ENCODE measurements at regions not wholly inside any gene's neighbourhood (a gene's known extent, or its start where the extent isn't known, plus 50 kb on each side); places are given as distances from the start of the nearest gene placed in this dataset.

DNA sequence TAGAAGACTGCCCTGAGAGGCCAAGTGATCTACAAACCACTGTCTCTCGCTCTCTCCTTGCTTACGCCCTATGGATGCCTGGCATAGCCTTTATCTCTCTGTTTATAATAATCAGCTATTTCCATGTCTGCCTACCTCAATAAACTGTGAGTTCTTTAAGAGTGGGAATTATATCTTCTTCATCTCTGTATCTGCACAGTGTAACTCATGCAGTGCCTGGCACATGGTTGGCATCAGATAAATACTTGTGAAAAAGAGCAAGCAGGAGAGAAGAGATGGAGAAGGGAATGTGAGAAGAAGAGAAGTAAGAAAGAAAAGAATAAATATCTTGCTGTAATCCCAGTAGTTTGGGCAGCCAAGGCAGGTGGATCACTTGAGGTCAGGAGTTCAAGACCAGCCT lies 94.6 kb upstream of the TNPO1 start:
- Histone ChIP-seq H2AFZ (ENCODE audit: low read depth, low read length) (no peak overlapping the region), H3K27ac (ENCODE audit: low read length) (no peak overlapping the region), H4K20me1 (ENCODE audit: insufficient read depth, low read length) (no peaks in the 10 kb centered on the region), H3K9me3 (ENCODE audit: insufficient read depth, low read length, severe bottlenecking) (no peaks in the 10 kb centered on the region), H3K4me1 (ENCODE audit: insufficient read depth, low read length) (no peaks in the 10 kb centered on the region), H3K27me3 (ENCODE audit: insufficient read depth, low read length, poor library complexity) (no peaks in the 10 kb centered on the region), H3K4me2 (ENCODE audit: insufficient read depth, low read length) (no peak overlapping the region), H3K36me3 (ENCODE audit: insufficient read depth, low read length) (no peaks in the 10 kb centered on the region), H3K79me2 (ENCODE audit: insufficient read depth, low read length) (no peaks in the 10 kb centered on the region), H3K4me3 (ENCODE audit: low read depth in 1 of 2, low read length in 2 of 2) (no peak overlapping the region), H3K9ac (ENCODE audit: low read depth, low read length) (no peak overlapping the region)
- ATAC-seq (ENCODE audit: insufficient read depth, low read depth) (no peak), DNase-seq (no peak)
- TF ChIP-seq EZH2 (IDR thresholded peaks at IDR 0.05; ENCODE audit: borderline replicate concordance, low read depth, low read length, severe bottlenecking), result no peak
- TF ChIP-seq, protein P1, sequence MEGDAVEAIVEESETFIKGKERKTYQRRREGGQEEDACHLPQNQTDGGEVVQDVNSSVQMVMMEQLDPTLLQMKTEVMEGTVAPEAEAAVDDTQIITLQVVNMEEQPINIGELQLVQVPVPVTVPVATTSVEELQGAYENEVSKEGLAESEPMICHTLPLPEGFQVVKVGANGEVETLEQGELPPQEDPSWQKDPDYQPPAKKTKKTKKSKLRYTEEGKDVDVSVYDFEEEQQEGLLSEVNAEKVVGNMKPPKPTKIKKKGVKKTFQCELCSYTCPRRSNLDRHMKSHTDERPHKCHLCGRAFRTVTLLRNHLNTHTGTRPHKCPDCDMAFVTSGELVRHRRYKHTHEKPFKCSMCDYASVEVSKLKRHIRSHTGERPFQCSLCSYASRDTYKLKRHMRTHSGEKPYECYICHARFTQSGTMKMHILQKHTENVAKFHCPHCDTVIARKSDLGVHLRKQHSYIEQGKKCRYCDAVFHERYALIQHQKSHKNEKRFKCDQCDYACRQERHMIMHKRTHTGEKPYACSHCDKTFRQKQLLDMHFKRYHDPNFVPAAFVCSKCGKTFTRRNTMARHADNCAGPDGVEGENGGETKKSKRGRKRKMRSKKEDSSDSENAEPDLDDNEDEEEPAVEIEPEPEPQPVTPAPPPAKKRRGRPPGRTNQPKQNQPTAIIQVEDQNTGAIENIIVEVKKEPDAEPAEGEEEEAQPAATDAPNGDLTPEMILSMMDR (IDR thresholded peaks at IDR 0.05; ENCODE audit: borderline replicate concordance, extremely low read depth, low read length, poor library complexity, severe bottlenecking), result no peak

DNA sequence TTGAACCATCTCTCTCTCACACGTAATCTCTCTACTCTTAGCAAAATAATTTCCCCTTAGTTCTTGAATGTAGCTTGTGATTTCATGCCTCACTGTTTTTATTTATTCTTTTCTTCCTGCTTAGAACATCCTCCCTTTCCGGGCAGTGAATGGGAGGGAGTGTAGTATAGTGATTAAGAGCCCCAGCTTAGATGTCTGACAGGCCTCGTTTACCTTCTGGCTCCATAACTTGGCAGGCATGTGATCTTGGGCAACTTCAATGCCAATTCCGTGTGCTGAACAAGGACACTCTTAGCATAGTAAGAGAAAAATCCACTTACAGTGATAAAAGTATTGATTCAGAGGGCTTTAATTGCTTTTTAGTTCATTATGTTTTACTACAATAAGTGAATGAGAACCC lies 96.3 kb upstream of the TNPO1 start:
- DNase-seq (no peak), ATAC-seq (ENCODE audit: insufficient read depth, low read depth) (no peak)
- Histone ChIP-seq H3K79me2 (ENCODE audit: insufficient read depth, low read length) (no peaks in the 10 kb centered on the region), H3K9me3 (ENCODE audit: insufficient read depth, low read length, severe bottlenecking) (no peaks in the 10 kb centered on the region), H2AFZ (ENCODE audit: low read depth, low read length) (no peak overlapping the region), H3K4me1 (ENCODE audit: insufficient read depth, low read length) (no peaks in the 10 kb centered on the region), H4K20me1 (ENCODE audit: insufficient read depth, low read length) (no peaks in the 10 kb centered on the region), H3K27ac (ENCODE audit: low read length) (no peak overlapping the region), H3K9ac (ENCODE audit: low read depth, low read length) (no peak overlapping the region), H3K27me3 (ENCODE audit: insufficient read depth, low read length, poor library complexity) (peaks cover 2% of the 10 kb centered on the region), H3K36me3 (ENCODE audit: insufficient read depth, low read length) (no peaks in the 10 kb centered on the region), H3K4me2 (ENCODE audit: insufficient read depth, low read length) (no peak overlapping the region), H3K4me3 (ENCODE audit: low read depth in 1 of 2, low read length in 2 of 2) (no peak overlapping the region)
- TF ChIP-seq EZH2 (IDR thresholded peaks at IDR 0.05; ENCODE audit: borderline replicate concordance, low read depth, low read length, severe bottlenecking), result no peak
- TF ChIP-seq, protein P1 (IDR thresholded peaks at IDR 0.05; ENCODE audit: borderline replicate concordance, extremely low read depth, low read length, poor library complexity, severe bottlenecking), result no peak

DNA sequence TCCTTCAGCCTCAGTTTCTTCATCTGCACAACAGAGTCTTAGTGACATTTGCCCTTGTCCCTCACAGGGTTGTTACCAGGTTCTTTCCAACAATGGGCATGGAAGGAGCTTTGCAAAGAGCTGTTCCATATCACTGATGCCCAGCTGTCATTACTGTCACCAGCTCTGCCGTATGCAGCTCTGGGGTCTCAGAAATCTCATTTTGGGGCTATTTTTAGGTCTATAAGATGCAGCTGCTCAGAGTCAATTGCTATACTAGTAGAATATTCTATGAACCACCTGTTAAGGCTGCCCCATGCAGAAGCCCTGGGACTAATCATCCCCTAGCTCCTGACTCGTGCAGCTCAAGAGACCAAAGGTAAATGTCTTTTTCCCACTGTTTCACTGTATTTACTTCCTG lies 105.1 kb upstream of the TNPO1 start:
- H4K20me1 ChIP-seq (ENCODE audit: insufficient read depth, low read length), result no peaks in the 10 kb centered on the region
- TF ChIP-seq EZH2 (IDR thresholded peaks at IDR 0.05; ENCODE audit: borderline replicate concordance, low read depth, low read length, severe bottlenecking), result no peak
- TF ChIP-seq, protein P1 (IDR thresholded peaks at IDR 0.05; ENCODE audit: borderline replicate concordance, extremely low read depth, low read length, poor library complexity, severe bottlenecking), result no peak
- no peaks in the 10 kb centered on the region for H3K36me3 ChIP-seq (ENCODE audit: insufficient read depth, low read length)
- no peaks in the 10 kb centered on the region for H3K4me1 ChIP-seq (ENCODE audit: insufficient read depth, low read length)
- no peak overlapping the region for H2AFZ ChIP-seq (ENCODE audit: low read depth, low read length)
- no peak overlapping the region for H3K9ac ChIP-seq (ENCODE audit: low read depth, low read length)
- no peak overlapping the region for H3K4me2 ChIP-seq (ENCODE audit: insufficient read depth, low read length)
- H3K4me3 ChIP-seq (ENCODE audit: low read depth in 1 of 2, low read length in 2 of 2), result no peak overlapping the region
- DNase-seq, result no peak
- ATAC-seq (ENCODE audit: insufficient read depth, low read depth), result no peak
- H3K79me2 ChIP-seq (ENCODE audit: insufficient read depth, low read length), result no peaks in the 10 kb centered on the region
- H3K27me3 ChIP-seq (ENCODE audit: insufficient read depth, low read length, poor library complexity), result peaks cover 2% of the 10 kb centered on the region
- H3K9me3 ChIP-seq (ENCODE audit: insufficient read depth, low read length, severe bottlenecking), result peaks cover 14% of the 10 kb centered on the region
- no peak overlapping the region for H3K27ac ChIP-seq (ENCODE audit: low read length)

DNA sequence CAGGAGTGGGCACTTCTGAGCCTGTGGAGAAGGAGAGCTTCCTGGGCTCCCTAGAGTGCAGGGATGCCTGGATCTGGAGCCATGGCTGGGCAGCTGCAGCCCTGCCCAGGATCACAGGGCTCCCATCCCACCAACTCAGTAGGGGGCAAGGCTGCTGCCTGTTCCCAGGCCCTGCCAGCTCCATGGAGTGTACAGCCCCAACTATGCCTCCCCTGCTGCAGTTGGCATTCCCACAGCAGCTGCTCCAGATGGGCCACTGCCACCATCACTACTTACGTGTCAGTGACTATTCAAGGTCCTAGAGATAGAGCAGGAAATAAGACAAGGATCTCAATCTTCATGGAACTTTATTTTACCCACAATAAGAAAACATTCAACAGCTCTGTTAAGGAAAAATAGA lies 107.1 kb upstream of the TNPO1 start:
- no peak overlapping the region for H3K4me3 ChIP-seq (ENCODE audit: low read depth in 1 of 2, low read length in 2 of 2)
- no peaks in the 10 kb centered on the region for H4K20me1 ChIP-seq (ENCODE audit: insufficient read depth, low read length)
- no peak for ATAC-seq (ENCODE audit: insufficient read depth, low read depth)
- no peaks in the 10 kb centered on the region for H3K79me2 ChIP-seq (ENCODE audit: insufficient read depth, low read length)
- TF ChIP-seq EZH2 (IDR thresholded peaks at IDR 0.05; ENCODE audit: borderline replicate concordance, low read depth, low read length, severe bottlenecking), result no peak
- TF ChIP-seq, protein P1 (IDR thresholded peaks at IDR 0.05; ENCODE audit: borderline replicate concordance, extremely low read depth, low read length, poor library complexity, severe bottlenecking), result no peak
- no peak overlapping the region for H3K27ac ChIP-seq (ENCODE audit: low read length)
- H3K4me1 ChIP-seq (ENCODE audit: insufficient read depth, low read length), result no peaks in the 10 kb centered on the region
- no peak overlapping the region for H3K4me2 ChIP-seq (ENCODE audit: insufficient read depth, low read length)
- peaks cover 14% of the 10 kb centered on the region for H3K9me3 ChIP-seq (ENCODE audit: insufficient read depth, low read length, severe bottlenecking)
- H3K36me3 ChIP-seq (ENCODE audit: insufficient read depth, low read length), result no peaks in the 10 kb centered on the region
- H3K9ac ChIP-seq (ENCODE audit: low read depth, low read length), result no peak overlapping the region
- DNase-seq, result no peak
- no peak overlapping the region for H2AFZ ChIP-seq (ENCODE audit: low read depth, low read length)
- no peaks in the 10 kb centered on the region for H3K27me3 ChIP-seq (ENCODE audit: insufficient read depth, low read length, poor library complexity)
